Amygdala (tissue), 56 donors: ENCODE measurements at regions not wholly inside any gene's neighbourhood (a gene's known extent, or its start where the extent isn't known, plus 50 kb on each side); places are given as distances from the start of the nearest gene placed in this dataset.
A peak's percentile ranks its signal among the peaks of the same experiment; 100 is the strongest.

Experiments
- DNase-seq, 56 donors: peaks; one replicate each; lab custom pipeline; 2025; lab: John Stamatoyannopoulos, UW

GRCh38 chr5:62741761-62742160 is 163.1 kb downstream of the LRRC70 start:
- DNase-seq, result no peak

GRCh38 chr5:62737766-62738165 is 159.1 kb downstream of the LRRC70 start:
- DNase-seq, result no peak

GRCh38 chr5:62732677-62733121 is 154.1 kb downstream of the LRRC70 start:
- peak in 5 of 56 donors; percentile 1 to 23 (median 7) for DNase-seq

- no peak for DNase-seq
Measured at GRCh38 chr5:62731022-62731421, 152.4 kb downstream of the LRRC70 start.

GRCh38 chr5:62729675-62730074 is 151.1 kb downstream of the LRRC70 start:
- no peak for DNase-seq

- DNase-seq, result no peak
Measured at GRCh38 chr5:62727861-62728260, 149.2 kb downstream of the LRRC70 start.

- no peak for DNase-seq
Measured at GRCh38 chr5:62727184-62727583, 148.6 kb downstream of the LRRC70 start.

- DNase-seq, result no peak
Measured at GRCh38 chr5:62722360-62722759, 143.7 kb downstream of the LRRC70 start.

GRCh38 chr5:62720031-62720441 is 141.4 kb downstream of the LRRC70 start:
- no peak for DNase-seq

GRCh38 chr5:62719061-62719720 is 140.6 kb downstream of the LRRC70 start:
- no peak for DNase-seq

GRCh38 chr5:62718324-62718723 is 139.7 kb downstream of the LRRC70 start:
- DNase-seq, result no peak

GRCh38 chr5:62717301-62717933 is 138.8 kb downstream of the LRRC70 start:
- no peak for DNase-seq

- no peak for DNase-seq
Measured at GRCh38 chr5:62714296-62714695, 135.7 kb downstream of the LRRC70 start.

- DNase-seq, result no peak
Measured at GRCh38 chr5:62708481-62709325, 130.1 kb downstream of the LRRC70 start.

GRCh38 chr5:62707563-62707962 is 128.9 kb downstream of the LRRC70 start:
- DNase-seq, result no peak

- no peak for DNase-seq
Measured at GRCh38 chr5:62707131-62707530, 128.5 kb downstream of the LRRC70 start.

- DNase-seq, result no peak
Measured at GRCh38 chr5:62705022-62705421, 126.4 kb downstream of the LRRC70 start.

GRCh38 chr5:62702126-62702525 is 123.5 kb downstream of the LRRC70 start:
- DNase-seq, result no peak

GRCh38 chr5:62701036-62701435 is 122.4 kb downstream of the LRRC70 start:
- no peak for DNase-seq

- no peak for DNase-seq
Measured at GRCh38 chr5:62698756-62699155, 120.1 kb downstream of the LRRC70 start.

GRCh38 chr5:62695274-62695673 is 116.7 kb downstream of the LRRC70 start:
- no peak for DNase-seq
